ENCODE measurements at regions not wholly inside any gene's neighbourhood (a gene's known extent, or its start where the extent isn't known, plus 50 kb on each side); places are given as distances from the start of the nearest gene placed in this dataset.

GRCh38 chr1:95850165-95850649 is 616.2 kb downstream of the RWDD3 start:
- TF ChIP-seq CTCF (optimal IDR thresholded peaks at IDR 0.05 in 1 of 3, IDR thresholded peaks at IDR 0.05 in 1 of 3, conservative IDR thresholded peaks at IDR 0.05 in 1 of 3; ENCODE audit: extremely low read depth in 1 of 3, insufficient read depth in 2 of 3, low read length in 3 of 3) (no peak), EZH2 (IDR thresholded peaks at IDR 0.05; ENCODE audit: low read length) (no peak)
- H3K9ac ChIP-seq (ENCODE audit: control insufficient read depth, extremely low read depth, insufficient read depth, low read length) = no peak overlapping the region
- dilution Hi-C loops (cut with MboI; ENCODE audit: extremely low pct_ligation_motif_present, low sequenced_read_pairs) = no loop called here
- H3K27me3 ChIP-seq (ENCODE audit: control insufficient read depth, extremely low read depth, insufficient read depth, low read length) = no peaks in the 10 kb centered on the region
- DNase-seq (ENCODE audit: low read depth, low spot score) = no peak
- H3K27ac ChIP-seq (ENCODE audit: control insufficient read depth, insufficient read depth, low read length) = no peak overlapping the region
- H3K79me2 ChIP-seq (ENCODE audit: control insufficient read depth, insufficient read depth, low read length) = no peaks in the 10 kb centered on the region
- H3K9me1 ChIP-seq (ENCODE audit: control insufficient read depth, extremely low read depth, insufficient read depth, low read length) = no peaks in the 10 kb centered on the region
- no peaks in the 10 kb centered on the region for H4K20me1 ChIP-seq (ENCODE audit: control insufficient read depth, extremely low read depth, insufficient read depth, low read length)
- H3K36me3 ChIP-seq (ENCODE audit: control insufficient read depth in 2 of 2, extremely low read depth in 1 of 2, insufficient read depth in 2 of 2, low read length in 2 of 2) = no peaks in the 10 kb centered on the region
- no peak for FAIRE-seq
- no peaks in the 10 kb centered on the region for H3K4me1 ChIP-seq (ENCODE audit: control insufficient read depth, extremely low read depth, insufficient read depth, low read length)
- no peak overlapping the region for H3K4me3 ChIP-seq (ENCODE audit: control insufficient read depth in 2 of 3, extremely low read depth in 1 of 3, insufficient read depth in 2 of 3, low read depth in 1 of 3, low read length in 3 of 3)
- H3K4me2 ChIP-seq (ENCODE audit: control insufficient read depth, extremely low read depth, insufficient read depth, low read depth, low read length) = no peak overlapping the region
- H3K9me3 ChIP-seq (ENCODE audit: control insufficient read depth, low read depth, low read length) = no peaks in the 10 kb centered on the region
- no peak overlapping the region for H2AFZ ChIP-seq (ENCODE audit: control insufficient read depth, low read length)

GRCh38 chr1:95850763-95851162 is 616.8 kb downstream of the RWDD3 start:
- no peak overlapping the region for H2AFZ ChIP-seq (ENCODE audit: control insufficient read depth, low read length)
- dilution Hi-C loops (cut with MboI; ENCODE audit: extremely low pct_ligation_motif_present, low sequenced_read_pairs) = no loop called here
- no peaks in the 10 kb centered on the region for H3K4me1 ChIP-seq (ENCODE audit: control insufficient read depth, extremely low read depth, insufficient read depth, low read length)
- DNase-seq (ENCODE audit: low read depth, low spot score) (no peak), FAIRE-seq (no peak)
- H3K9me3 ChIP-seq (ENCODE audit: control insufficient read depth, low read depth, low read length) = no peaks in the 10 kb centered on the region
- no peak for TF ChIP-seq EZH2 (IDR thresholded peaks at IDR 0.05; ENCODE audit: low read length)
- no peak for TF ChIP-seq CTCF (optimal IDR thresholded peaks at IDR 0.05 in 1 of 3, IDR thresholded peaks at IDR 0.05 in 1 of 3, conservative IDR thresholded peaks at IDR 0.05 in 1 of 3; ENCODE audit: extremely low read depth in 1 of 3, insufficient read depth in 2 of 3, low read length in 3 of 3)
- H3K9me1 ChIP-seq (ENCODE audit: control insufficient read depth, extremely low read depth, insufficient read depth, low read length) = no peaks in the 10 kb centered on the region
- H4K20me1 ChIP-seq (ENCODE audit: control insufficient read depth, extremely low read depth, insufficient read depth, low read length) = no peaks in the 10 kb centered on the region
- no peak overlapping the region for H3K27ac ChIP-seq (ENCODE audit: control insufficient read depth, insufficient read depth, low read length)
- no peak overlapping the region for H3K9ac ChIP-seq (ENCODE audit: control insufficient read depth, extremely low read depth, insufficient read depth, low read length)
- no peaks in the 10 kb centered on the region for H3K36me3 ChIP-seq (ENCODE audit: control insufficient read depth in 2 of 2, extremely low read depth in 1 of 2, insufficient read depth in 2 of 2, low read length in 2 of 2)
- H3K79me2 ChIP-seq (ENCODE audit: control insufficient read depth, insufficient read depth, low read length) = no peaks in the 10 kb centered on the region
- H3K4me3 ChIP-seq (ENCODE audit: control insufficient read depth in 2 of 3, extremely low read depth in 1 of 3, insufficient read depth in 2 of 3, low read depth in 1 of 3, low read length in 3 of 3) = no peak overlapping the region
- H3K27me3 ChIP-seq (ENCODE audit: control insufficient read depth, extremely low read depth, insufficient read depth, low read length) = no peaks in the 10 kb centered on the region
- no peak overlapping the region for H3K4me2 ChIP-seq (ENCODE audit: control insufficient read depth, extremely low read depth, insufficient read depth, low read depth, low read length)

Measured in keratinocyte (primary cell).